Left hindlimb (tissue), 1 donor: ENCODE measurements at regions not wholly inside any gene's neighbourhood (a gene's known extent, or its start where the extent isn't known, plus 50 kb on each side); places are given as distances from the start of the nearest gene placed in this dataset.

Experiments used
- DNase-seq: peaks from one replicate; pipeline ENCODE4 v3.0.0-alpha.2; 2018

- no peak for DNase-seq
Observed at GRCh38 chr15:31151301-31152233, 50.0 kb upstream of the TRPM1 start.

DNA sequence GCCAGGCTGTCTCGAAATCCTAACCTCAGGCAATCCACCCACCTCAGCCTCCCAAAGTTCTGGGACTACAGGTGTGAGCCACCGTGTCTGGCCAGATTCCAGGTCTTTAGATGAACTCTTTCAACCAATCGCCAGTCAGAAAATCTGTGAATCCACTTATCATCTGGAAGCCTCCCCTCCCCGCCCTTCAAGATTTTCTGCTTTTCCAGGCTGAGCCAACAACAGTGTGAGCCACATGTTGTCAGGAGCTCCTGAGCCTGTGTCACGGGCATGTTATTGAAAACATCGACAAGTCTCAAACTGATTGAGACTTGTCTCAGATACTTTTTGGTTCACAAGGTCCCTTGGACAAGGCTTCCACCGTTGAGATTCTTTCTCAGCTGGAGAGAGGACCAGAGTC, 52.0 kb upstream of the TRPM1 start:
- no peak for DNase-seq

- DNase-seq: no peak
Observed at GRCh38 chr15:31155151-31155550, 53.6 kb upstream of the TRPM1 start.

DNA sequence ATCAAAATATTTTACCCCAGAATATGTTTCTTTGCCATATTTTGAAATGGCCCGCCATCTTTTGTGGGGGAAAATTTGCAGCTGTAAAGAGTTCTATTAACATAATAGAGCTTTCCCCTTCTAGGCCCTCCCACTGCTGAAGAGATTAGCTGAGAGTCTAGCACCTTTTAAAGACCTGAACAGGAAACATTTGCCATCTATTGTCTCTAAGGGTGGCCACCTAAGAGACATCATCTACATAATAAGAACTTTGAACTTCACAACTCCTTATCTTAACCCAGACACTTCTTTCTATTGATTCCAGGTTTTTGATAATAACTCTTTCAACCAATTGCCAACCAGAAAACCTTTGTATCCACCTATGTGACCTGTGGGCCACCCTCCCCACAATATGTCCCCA, 54.7 kb upstream of the TRPM1 start:
- DNase-seq: no peak

- DNase-seq: no peak
Observed at GRCh38 chr15:31156808-31157207, 55.3 kb upstream of the TRPM1 start.

- no peak for DNase-seq
Observed at GRCh38 chr15:31157644-31158069, 56.1 kb upstream of the TRPM1 start.

GRCh38 chr15:31158858-31159569, 57.5 kb upstream of the TRPM1 start:
- DNase-seq: no peak

DNA sequence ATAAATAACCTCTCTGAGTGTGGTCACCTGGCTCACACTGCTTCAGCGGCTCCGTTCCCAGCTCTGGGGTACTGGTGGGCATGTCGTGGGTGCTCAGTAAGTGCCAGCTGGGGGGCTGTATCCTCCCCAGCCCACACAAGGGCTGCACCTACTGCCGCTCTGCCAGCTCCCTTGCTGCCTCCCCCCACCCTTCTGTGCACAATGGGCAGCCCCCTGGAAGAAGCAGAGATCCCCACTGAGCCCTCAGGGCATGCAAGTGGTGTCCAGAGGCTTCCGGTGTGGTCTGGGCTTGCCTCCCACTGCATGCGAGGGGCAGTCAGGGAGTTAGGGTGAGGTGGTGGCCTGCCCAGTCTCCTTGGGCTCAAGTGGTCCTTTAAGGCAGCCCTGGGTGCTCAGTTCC, 58.3 kb upstream of the TRPM1 start:
- DNase-seq: no peak

GRCh38 chr15:31160297-31160696, 58.8 kb upstream of the TRPM1 start:
- no peak for DNase-seq

- DNase-seq: no peak
Observed at GRCh38 chr15:31160740-31161495, 59.4 kb upstream of the TRPM1 start.

DNA sequence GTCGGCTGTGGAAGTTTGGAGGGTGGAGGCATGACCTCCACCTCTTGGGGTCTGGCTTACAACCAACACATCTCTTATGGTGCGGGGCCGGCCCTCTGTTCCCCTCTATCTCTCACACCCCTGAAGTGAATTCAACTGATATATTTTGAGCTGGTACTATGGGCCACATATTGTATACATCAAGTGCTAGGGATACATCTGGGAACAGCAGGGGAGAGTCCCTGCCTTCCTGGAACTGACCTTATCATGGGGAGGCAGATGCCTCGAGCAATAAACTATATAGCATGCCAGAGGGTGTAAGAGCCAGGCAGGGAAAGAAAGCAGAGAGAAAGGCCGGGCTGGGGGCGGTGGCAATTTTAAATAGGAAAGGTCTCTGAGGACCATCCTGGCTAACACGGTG, 60.4 kb upstream of the TRPM1 start:
- DNase-seq: no peak

DNA sequence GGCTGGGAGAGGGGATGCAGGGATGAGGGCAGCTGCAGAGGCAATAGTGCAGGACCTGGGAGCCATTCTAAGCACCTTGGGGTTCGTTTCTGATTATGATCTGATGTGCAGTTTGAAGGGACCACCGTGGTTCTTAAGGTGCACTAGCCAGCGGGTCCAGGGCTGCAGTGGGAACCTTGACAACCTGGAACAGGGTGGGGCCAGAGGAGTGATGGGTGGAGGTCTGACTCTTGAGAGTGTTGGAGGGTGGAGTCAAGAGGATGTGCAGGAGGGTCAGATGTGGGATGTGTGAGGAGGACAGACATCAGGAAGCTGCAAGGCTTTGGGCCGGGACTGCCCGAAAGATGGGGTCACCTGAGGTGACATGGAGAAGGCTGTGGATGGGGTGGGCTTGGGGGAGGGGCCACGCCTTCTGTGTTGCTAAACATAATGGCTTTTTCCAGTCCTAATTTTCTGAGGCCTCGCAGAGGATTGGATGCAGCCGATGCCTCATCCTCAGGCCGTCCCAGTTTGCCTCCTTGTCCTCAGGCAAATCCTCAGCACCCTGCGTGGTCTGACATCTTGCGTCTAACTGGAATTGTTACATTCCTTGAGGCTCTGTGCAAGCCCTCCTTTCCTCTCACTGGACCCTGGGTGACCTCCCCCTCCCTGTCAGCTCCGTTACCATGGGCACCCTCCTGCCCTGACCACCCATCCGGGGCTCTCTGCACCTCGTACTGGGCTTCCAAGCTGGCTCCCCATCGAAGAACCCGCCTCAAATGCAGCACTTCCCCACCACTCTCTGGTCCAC, 61.4 kb upstream of the TRPM1 start:
- no peak for DNase-seq

- DNase-seq: no peak
Observed at GRCh38 chr15:31163769-31164572, 62.4 kb upstream of the TRPM1 start.

GRCh38 chr15:31164573-31164912, 63.0 kb upstream of the TRPM1 start:
- DNase-seq: no peak

DNA sequence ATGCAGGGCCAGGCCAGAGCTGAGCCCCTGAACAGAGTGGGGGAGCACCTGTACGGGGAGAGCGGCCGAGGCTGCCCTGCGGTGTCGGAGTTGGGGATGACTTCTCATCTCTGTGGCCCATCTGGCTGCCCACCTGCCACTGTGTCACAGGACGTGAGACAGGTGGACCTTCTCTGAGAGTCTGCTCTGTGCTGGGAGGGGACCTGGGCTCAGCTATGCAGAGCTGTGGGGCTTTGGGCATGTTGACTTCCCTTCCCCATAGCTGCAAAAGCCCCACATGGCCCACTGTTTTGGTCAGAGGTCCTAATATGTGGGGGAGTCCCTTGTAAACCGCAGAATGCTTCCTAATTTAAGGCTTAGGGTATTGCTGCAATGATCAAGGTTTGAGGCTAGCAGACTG, 68.0 kb upstream of the TRPM1 start:
- no peak for DNase-seq

GRCh38 chr15:31171731-31172130, 70.2 kb upstream of the TRPM1 start:
- no peak for DNase-seq

GRCh38 chr15:31172606-31173005, 71.1 kb upstream of the TRPM1 start:
- DNase-seq: no peak

DNA sequence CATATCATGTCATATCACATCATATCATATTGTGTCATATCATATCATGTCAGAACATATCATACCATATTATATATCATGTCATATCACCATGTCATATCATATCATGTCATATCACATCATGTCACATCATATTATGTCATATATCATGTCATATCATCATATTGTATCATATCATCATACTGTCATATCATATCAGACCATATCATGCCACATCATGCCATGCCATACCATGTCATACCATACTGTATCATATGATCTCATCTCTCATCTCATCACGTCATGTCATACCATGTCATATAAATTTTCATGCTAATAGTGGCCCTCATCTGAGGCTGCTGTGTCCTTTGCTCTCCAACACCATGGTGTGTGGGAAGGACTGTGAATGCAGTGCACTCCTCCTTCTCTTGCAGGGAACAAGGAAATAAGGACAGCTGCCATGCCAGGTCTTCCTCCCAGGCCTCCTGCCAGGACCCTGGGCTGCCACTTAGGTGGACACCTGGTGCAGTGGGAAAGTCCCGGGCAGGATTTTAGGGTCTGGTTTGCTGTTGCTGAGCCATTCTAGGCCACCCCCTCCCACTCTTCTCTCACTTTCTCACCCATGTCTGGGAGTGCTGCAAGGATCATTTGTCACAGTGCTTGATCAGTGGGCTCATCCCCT, 72.4 kb upstream of the TRPM1 start:
- no peak for DNase-seq

DNA sequence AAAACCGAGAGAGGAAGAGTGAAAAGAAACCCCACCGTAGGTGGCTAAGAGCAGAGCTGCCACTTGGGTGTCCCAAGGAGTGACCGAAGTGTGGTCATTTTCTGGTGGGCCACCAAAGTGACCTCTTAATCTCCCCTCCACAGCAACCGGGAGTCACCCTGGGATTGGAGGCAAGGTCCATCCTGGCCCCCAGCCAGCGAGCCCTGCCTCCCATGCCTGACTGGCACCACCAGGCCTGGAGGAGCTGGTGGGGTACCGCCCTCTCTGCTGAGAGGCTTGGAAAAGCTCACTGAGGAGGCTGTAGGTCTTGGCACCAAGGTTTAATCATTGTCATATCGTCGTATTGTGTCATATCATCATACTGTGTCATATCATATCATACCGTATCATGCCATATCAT, 74.0 kb upstream of the TRPM1 start:
- DNase-seq: no peak

- no peak for DNase-seq
Observed at GRCh38 chr15:31177951-31178350, 76.4 kb upstream of the TRPM1 start.

- no peak for DNase-seq
Observed at GRCh38 chr15:31178705-31179104, 77.2 kb upstream of the TRPM1 start.
